SU-DHL-6 (cell line): ENCODE measurements at regions not wholly inside any gene's neighbourhood (a gene's known extent, or its start where the extent isn't known, plus 50 kb on each side); places are given as distances from the start of the nearest gene placed in this dataset.

Experiments used
- H2AFZ ChIP-seq: fragments of 200-600 bp; sonication (generic); 2 replicates; pipeline ENCODE4 v1.6.1; 2014; ENCODE audit warnings: low read depth, mild to moderate bottlenecking, moderate library complexity, mixed read lengths, antibody characterized with exemption, low read length; ENCODE audit not compliant: severe bottlenecking
- H3F3A ChIP-seq: fragments of 200-600 bp; shearing (Covaris generic); 2 replicates; pipeline ENCODE4 v1.6.0; 2016; ENCODE audit warnings: antibody characterized with exemption, mild to moderate bottlenecking; ENCODE audit not compliant: insufficient read depth
- H3K27ac ChIP-seq: fragments of 200-600 bp; sonication (generic); 2 replicates; pipeline ENCODE4 v1.5.1; 2016; ENCODE audit warnings: low read depth, mild to moderate bottlenecking, low read length, moderate library complexity, mixed read lengths
- H3K27me3 ChIP-seq: fragments of 200-600 bp; sonication (generic), shearing (Covaris generic); 2 replicates; pipeline ENCODE4 v1.6.0; 2014; ENCODE audit warnings: mild to moderate bottlenecking, low read length
- H3K36me3 ChIP-seq: fragments of 200-600 bp; sonication (generic); 2 replicates; pipeline ENCODE4 v1.6.1; 2014; ENCODE audit warnings: mild to moderate bottlenecking, low read length, mixed read lengths
- H3K4me2 ChIP-seq: fragments of 300-600, 200-600 bp; shearing (Covaris generic), sonication (generic); 2 replicates; pipeline ENCODE4 v1.6.0; 2014; ENCODE audit warnings: low read length, low read depth, mild to moderate bottlenecking; ENCODE audit not compliant: poor library complexity, severe bottlenecking
- H3K4me3 ChIP-seq: fragments of 200-600 bp; sonication (generic); 2 replicates; pipeline ENCODE4 v1.5.1; 2014; ENCODE audit warnings: antibody characterized with exemption, low read length, mild to moderate bottlenecking, mixed read lengths; ENCODE audit not compliant: insufficient read depth, poor library complexity, severe bottlenecking
- H3K79me2 ChIP-seq: fragments of 200-600 bp; sonication (generic); 2 replicates; pipeline ENCODE4 v1.6.1; 2014; ENCODE audit warnings: mild to moderate bottlenecking, low read length, moderate library complexity; ENCODE audit not compliant: insufficient read depth
- H3K9ac ChIP-seq: fragments of 200-600 bp; sonication (generic); 2 replicates; pipeline ENCODE4 v1.7.0; 2014; ENCODE audit warnings: mild to moderate bottlenecking, low read length
- H3K9me2 ChIP-seq: fragments of 200-600 bp; sonication (generic); replicated peaks from 2 replicates; pipeline ENCODE4 v1.6.1; 2014; ENCODE audit warnings: low read length; ENCODE audit not compliant: insufficient read depth
- H3K9me3 ChIP-seq: fragments of 200-600 bp; sonication (generic); 2 replicates; pipeline ENCODE4 v1.6.1; 2014; ENCODE audit warnings: low read length, mixed read lengths; ENCODE audit not compliant: insufficient read depth
- H4K20me1 ChIP-seq: fragments of 200-600 bp; sonication (generic); 2 replicates; pipeline ENCODE4 v1.6.1; 2014; ENCODE audit warnings: low read depth, mild to moderate bottlenecking, antibody characterized with exemption, low read length, moderate library complexity, mixed read lengths
- EZH2phosphoT487 ChIP-seq: fragments of 200-600 bp; sonication (generic), shearing (Covaris generic); conservative IDR thresholded peaks from 2 replicates; pipeline ENCODE4 v1.6.1; 2018; ENCODE audit warnings: mild to moderate bottlenecking, antibody characterized with exemption, low read length, moderate library complexity, mixed read lengths
- TF ChIP-seq, protein P1 (sequence below): fragments of 200-600 bp; sonication (generic); IDR thresholded peaks from one replicate; pipeline ENCODE4 v1.5.1; 2017; ENCODE audit warnings: antibody characterized with exemption, mild to moderate bottlenecking, low read length, moderate library complexity; ENCODE audit not compliant: insufficient read depth, poor library complexity, severe bottlenecking

DNA sequence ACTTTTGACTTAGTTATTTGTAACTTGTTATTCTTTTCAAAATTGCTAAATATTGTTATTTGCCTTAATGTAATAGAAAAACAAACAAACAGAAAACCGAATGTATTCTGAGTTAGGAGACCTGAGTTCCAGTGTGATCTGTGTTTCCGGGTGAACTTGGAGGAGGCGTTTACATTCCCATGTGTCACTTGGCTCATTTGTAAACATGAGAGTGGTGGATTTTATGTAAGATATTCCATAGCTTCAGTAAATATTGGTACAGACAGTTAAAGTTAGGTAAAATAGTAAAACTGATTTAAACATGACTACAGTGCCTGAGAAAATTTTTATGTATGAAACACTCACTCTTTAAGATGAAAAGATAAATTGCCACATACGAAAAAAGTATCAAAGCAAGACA lies 287.3 kb upstream of the POU1F1 start:
- H3K79me2 ChIP-seq, result no peaks in the 10 kb centered on the region
- H3K9me3 ChIP-seq, result no peaks in the 10 kb centered on the region
- no peak overlapping the region for H3K4me3 ChIP-seq
- H3K27ac ChIP-seq, result no peak overlapping the region
- no peak overlapping the region for H3K4me2 ChIP-seq
- H3K9me2 ChIP-seq, result no peaks in the 10 kb centered on the region
- no peak overlapping the region for H2AFZ ChIP-seq
- no peaks in the 10 kb centered on the region for H4K20me1 ChIP-seq
- H3K9ac ChIP-seq, result no peak overlapping the region
- no peaks in the 10 kb centered on the region for H3K27me3 ChIP-seq
- no peaks in the 10 kb centered on the region for H3F3A ChIP-seq
- no peak for TF ChIP-seq EZH2phosphoT487
- TF ChIP-seq, protein P1, sequence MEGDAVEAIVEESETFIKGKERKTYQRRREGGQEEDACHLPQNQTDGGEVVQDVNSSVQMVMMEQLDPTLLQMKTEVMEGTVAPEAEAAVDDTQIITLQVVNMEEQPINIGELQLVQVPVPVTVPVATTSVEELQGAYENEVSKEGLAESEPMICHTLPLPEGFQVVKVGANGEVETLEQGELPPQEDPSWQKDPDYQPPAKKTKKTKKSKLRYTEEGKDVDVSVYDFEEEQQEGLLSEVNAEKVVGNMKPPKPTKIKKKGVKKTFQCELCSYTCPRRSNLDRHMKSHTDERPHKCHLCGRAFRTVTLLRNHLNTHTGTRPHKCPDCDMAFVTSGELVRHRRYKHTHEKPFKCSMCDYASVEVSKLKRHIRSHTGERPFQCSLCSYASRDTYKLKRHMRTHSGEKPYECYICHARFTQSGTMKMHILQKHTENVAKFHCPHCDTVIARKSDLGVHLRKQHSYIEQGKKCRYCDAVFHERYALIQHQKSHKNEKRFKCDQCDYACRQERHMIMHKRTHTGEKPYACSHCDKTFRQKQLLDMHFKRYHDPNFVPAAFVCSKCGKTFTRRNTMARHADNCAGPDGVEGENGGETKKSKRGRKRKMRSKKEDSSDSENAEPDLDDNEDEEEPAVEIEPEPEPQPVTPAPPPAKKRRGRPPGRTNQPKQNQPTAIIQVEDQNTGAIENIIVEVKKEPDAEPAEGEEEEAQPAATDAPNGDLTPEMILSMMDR, result no peak
- no peaks in the 10 kb centered on the region for H3K36me3 ChIP-seq

DNA sequence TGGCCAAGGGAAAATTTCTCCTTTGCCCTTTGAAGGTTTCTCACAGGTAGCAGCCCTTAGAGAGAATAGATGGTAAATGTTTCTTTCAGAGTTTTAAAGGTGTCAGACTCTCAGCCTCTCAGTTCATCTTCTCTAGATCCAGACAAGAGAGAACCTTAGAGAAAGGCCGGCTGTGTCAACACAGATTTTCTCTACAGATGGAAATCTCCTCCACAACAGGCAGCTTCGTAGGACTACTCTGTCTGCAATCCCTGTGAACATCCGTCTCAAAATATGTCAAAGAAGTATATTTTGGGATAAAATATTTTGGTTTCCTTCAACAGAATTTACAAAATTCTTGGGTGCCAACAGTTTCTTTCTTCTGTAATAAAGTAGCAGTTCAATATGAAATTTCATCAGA lies 282.1 kb upstream of the POU1F1 start:
- H3K27me3 ChIP-seq, result no peaks in the 10 kb centered on the region
- no peak overlapping the region for H3K4me2 ChIP-seq
- H3K27ac ChIP-seq, result no peak overlapping the region
- no peaks in the 10 kb centered on the region for H3K36me3 ChIP-seq
- H4K20me1 ChIP-seq, result no peaks in the 10 kb centered on the region
- H3K9ac ChIP-seq, result no peak overlapping the region
- H3K79me2 ChIP-seq, result no peaks in the 10 kb centered on the region
- TF ChIP-seq EZH2phosphoT487, result no peak
- TF ChIP-seq, protein P1, result no peak
- H2AFZ ChIP-seq, result no peak overlapping the region
- H3F3A ChIP-seq, result no peaks in the 10 kb centered on the region
- H3K9me2 ChIP-seq, result no peaks in the 10 kb centered on the region
- no peaks in the 10 kb centered on the region for H3K9me3 ChIP-seq
- H3K4me3 ChIP-seq, result no peak overlapping the region

DNA sequence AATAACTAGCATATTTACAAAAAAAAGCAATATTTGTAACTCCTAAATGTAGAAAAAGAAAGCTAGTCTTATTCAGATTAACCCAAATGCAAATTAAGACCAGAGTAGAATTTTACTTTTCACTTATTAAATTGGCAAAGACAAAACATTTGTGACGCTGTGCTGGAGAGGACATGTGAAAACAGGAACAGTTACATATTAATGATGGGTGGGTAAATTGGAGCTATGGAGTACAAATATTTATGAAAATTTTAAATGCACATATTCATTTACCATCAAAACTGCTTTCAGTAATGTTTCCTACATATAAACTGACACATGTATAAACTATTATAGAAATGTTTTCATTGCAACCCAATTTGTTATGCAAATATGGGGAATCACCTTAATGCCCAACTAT lies 278.9 kb upstream of the POU1F1 start:
- H3K27me3 ChIP-seq, result no peaks in the 10 kb centered on the region
- no peaks in the 10 kb centered on the region for H3K79me2 ChIP-seq
- H3K9me2 ChIP-seq, result no peaks in the 10 kb centered on the region
- H3K4me3 ChIP-seq, result no peak overlapping the region
- H2AFZ ChIP-seq, result no peak overlapping the region
- H3F3A ChIP-seq, result no peaks in the 10 kb centered on the region
- TF ChIP-seq, protein P1, result no peak
- H4K20me1 ChIP-seq, result no peaks in the 10 kb centered on the region
- no peak overlapping the region for H3K4me2 ChIP-seq
- no peak overlapping the region for H3K9ac ChIP-seq
- no peaks in the 10 kb centered on the region for H3K36me3 ChIP-seq
- no peaks in the 10 kb centered on the region for H3K9me3 ChIP-seq
- no peak overlapping the region for H3K27ac ChIP-seq

DNA sequence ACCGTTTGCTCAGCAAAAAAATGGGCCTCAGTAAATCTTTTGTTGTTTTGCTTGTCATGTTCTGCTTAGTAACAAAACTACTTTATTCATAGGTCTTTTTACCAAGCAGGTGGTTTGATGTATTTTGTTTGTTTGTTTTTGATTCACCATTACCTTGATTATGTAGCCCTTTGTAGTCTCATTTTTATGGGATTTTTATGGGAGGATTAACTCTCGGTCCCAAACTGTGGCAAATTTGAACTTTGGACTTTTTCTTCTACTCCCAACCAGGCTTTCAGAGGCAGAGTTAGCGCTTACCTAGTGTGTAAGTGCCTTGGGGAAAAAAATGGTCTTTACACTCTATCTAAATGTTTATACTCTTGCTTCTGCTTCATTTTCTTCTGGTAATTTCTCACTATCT lies 276.7 kb upstream of the POU1F1 start:
- Histone ChIP-seq H3K9ac (no peak overlapping the region), H2AFZ (no peak overlapping the region), H3K4me3 (no peak overlapping the region), H3K27me3 (no peaks in the 10 kb centered on the region), H3K36me3 (no peaks in the 10 kb centered on the region), H3K79me2 (no peaks in the 10 kb centered on the region), H3K9me3 (no peaks in the 10 kb centered on the region), H3F3A (no peaks in the 10 kb centered on the region), H3K9me2 (no peaks in the 10 kb centered on the region), H4K20me1 (no peaks in the 10 kb centered on the region), H3K4me2 (no peak overlapping the region), H3K27ac (no peak overlapping the region)
- TF ChIP-seq EZH2phosphoT487, result no peak
- TF ChIP-seq, protein P1, result no peak
